ENCODE measurements at regions not wholly inside any gene's neighbourhood (a gene's known extent, or its start where the extent isn't known, plus 50 kb on each side); places are given as distances from the start of the nearest gene placed in this dataset.

GRCh38 chr5:163912046-163912445 lies 406.6 kb downstream of the MAT2B start:
- Mint-ChIP-seq H3K4me1 (peaks cover 29% of the 10 kb centered on the region), H3K4me3 (no peak overlapping the region), H3K36me3 (no peaks in the 10 kb centered on the region), H3K27me3 (ENCODE audit: low read depth) (no peaks in the 10 kb centered on the region; the same call in 1 of the 2 replicates), H3K9me3 (no peaks in the 10 kb centered on the region), H3K27ac (no peak overlapping the region)
- no peak for TF ChIP-seq STAT6 (CRISPR knock-in tag; conservative IDR thresholded peaks at IDR 0.05; ENCODE audit: low read depth)
- ChIA-PET CTCF (no interaction called here), POLR2A (no interaction called here)
- ATAC-seq (no peak), DNase-seq (ENCODE audit: low spot score) (no peak)

- ChIA-PET CTCF (no interaction called here), POLR2A (no interaction called here)
- Mint-ChIP-seq H3K27me3 (ENCODE audit: low read depth) (no peaks in the 10 kb centered on the region; the same call in 1 of the 2 replicates), H3K27ac (no peak overlapping the region), H3K4me1 (peaks cover 26% of the 10 kb centered on the region), H3K36me3 (no peaks in the 10 kb centered on the region), H3K4me3 (no peak overlapping the region), H3K9me3 (no peaks in the 10 kb centered on the region)
- no peak for ATAC-seq
- no peak for DNase-seq (ENCODE audit: low spot score)
- TF ChIP-seq AFF4 (CRISPR knock-in tag; IDR thresholded peaks at IDR 0.05; ENCODE audit: borderline replicate concordance) (no peak), NFYB (CRISPR knock-in tag; conservative IDR thresholded peaks at IDR 0.05; ENCODE audit: low read depth) (no peak), CDX4 (CRISPR knock-in tag; IDR thresholded peaks at IDR 0.05; ENCODE audit: borderline replicate concordance) (no peak), HMGXB4 (CRISPR knock-in tag; IDR thresholded peaks at IDR 0.05) (no peak)
Measured at GRCh38 chr5:163913548-163913947, 408.1 kb downstream of the MAT2B start.

GRCh38 chr5:163914910-163915309 lies 409.5 kb downstream of the MAT2B start:
- POLR2A ChIA-PET, result no interaction called here
- ATAC-seq, result peak; percentile 59
- no peak for TF ChIP-seq ZNF512 (CRISPR knock-in tag; IDR thresholded peaks at IDR 0.05; ENCODE audit: borderline replicate concordance)
- TF ChIP-seq ESRRA (CRISPR knock-in tag; IDR thresholded peaks at IDR 0.05; ENCODE audit: borderline replicate concordance), result no peak
- no peak for TF ChIP-seq MLX (CRISPR knock-in tag; IDR thresholded peaks at IDR 0.05)
- TF ChIP-seq ERG (CRISPR knock-in tag; IDR thresholded peaks at IDR 0.05), result no peak
- TF ChIP-seq OVOL2 (CRISPR knock-in tag; IDR thresholded peaks at IDR 0.05; ENCODE audit: borderline replicate concordance), result no peak
- TF ChIP-seq ZNF219 (CRISPR knock-in tag; IDR thresholded peaks at IDR 0.05; ENCODE audit: borderline replicate concordance), result no peak
- no peak for TF ChIP-seq ZNF138 (CRISPR knock-in tag; conservative IDR thresholded peaks at IDR 0.05)
- no peak for TF ChIP-seq ZNF232 (CRISPR knock-in tag; IDR thresholded peaks at IDR 0.05)
- no peak for TF ChIP-seq RELA (CRISPR knock-in tag; IDR thresholded peaks at IDR 0.05; ENCODE audit: borderline replicate concordance)
- TF ChIP-seq ZNF121 (CRISPR knock-in tag; IDR thresholded peaks at IDR 0.05), result no peak
- TF ChIP-seq IRF1 (CRISPR knock-in tag; IDR thresholded peaks at IDR 0.05), result no peak
- TF ChIP-seq KAT7 (CRISPR knock-in tag; IDR thresholded peaks at IDR 0.05; ENCODE audit: borderline replicate concordance), result no peak

More at GRCh38 chr5:163914910-163915309, 409.5 kb downstream of the MAT2B start:
- Mint-ChIP-seq H3K27ac (no peak overlapping the region), H3K36me3 (peaks cover 10% of the 10 kb centered on the region), H3K27me3 (ENCODE audit: low read depth) (no peaks in the 10 kb centered on the region; the same call in 1 of the 2 replicates), H3K4me1 (peaks cover 20% of the 10 kb centered on the region), H3K4me3 (no peak overlapping the region; the same call in 1 of the 2 replicates), H3K9me3 (peaks cover 12% of the 10 kb centered on the region)
- DNase-seq (ENCODE audit: low spot score), result no peak
- CTCF ChIA-PET, result no interaction called here
